ENCODE measurements at regions not wholly inside any gene's neighbourhood (a gene's known extent, or its start where the extent isn't known, plus 50 kb on each side); places are given as distances from the start of the nearest gene placed in this dataset.

GRCh38 chr2:18664421-18664820, 75.1 kb upstream of the NT5C1B start:
- Histone ChIP-seq H3K9ac (ENCODE audit: control insufficient read depth, extremely low read depth, insufficient read depth, low read length) (no peak overlapping the region), H3K4me2 (ENCODE audit: control insufficient read depth, extremely low read depth, insufficient read depth, low read depth, low read length) (no peak overlapping the region), H2AFZ (ENCODE audit: control insufficient read depth, low read length) (no peak overlapping the region), H3K4me1 (ENCODE audit: control insufficient read depth, extremely low read depth, insufficient read depth, low read length) (peaks cover 5% of the 10 kb centered on the region), H3K9me1 (ENCODE audit: control insufficient read depth, extremely low read depth, insufficient read depth, low read length) (no peaks in the 10 kb centered on the region), H3K27ac (ENCODE audit: control insufficient read depth, insufficient read depth, low read length) (no peak overlapping the region), H3K36me3 (ENCODE audit: control insufficient read depth in 2 of 2, extremely low read depth in 1 of 2, insufficient read depth in 2 of 2, low read length in 2 of 2) (no peaks in the 10 kb centered on the region), H4K20me1 (ENCODE audit: control insufficient read depth, extremely low read depth, insufficient read depth, low read length) (no peaks in the 10 kb centered on the region), H3K4me3 (ENCODE audit: control insufficient read depth in 2 of 3, extremely low read depth in 1 of 3, insufficient read depth in 2 of 3, low read depth in 1 of 3, low read length in 3 of 3) (no peak overlapping the region), H3K9me3 (ENCODE audit: control insufficient read depth, low read depth, low read length) (no peaks in the 10 kb centered on the region), H3K27me3 (ENCODE audit: control insufficient read depth, extremely low read depth, insufficient read depth, low read length) (no peaks in the 10 kb centered on the region), H3K79me2 (ENCODE audit: control insufficient read depth, insufficient read depth, low read length) (no peaks in the 10 kb centered on the region)
- DNase-seq (ENCODE audit: low read depth, low spot score): no peak
- dilution Hi-C loops (cut with MboI; ENCODE audit: extremely low pct_ligation_motif_present, low sequenced_read_pairs): no loop called here
- FAIRE-seq: peak; percentile 55
- TF ChIP-seq CTCF (optimal IDR thresholded peaks at IDR 0.05 in 1 of 3, IDR thresholded peaks at IDR 0.05 in 1 of 3, conservative IDR thresholded peaks at IDR 0.05 in 1 of 3; ENCODE audit: extremely low read depth in 1 of 3, insufficient read depth in 2 of 3, low read length in 3 of 3) (no peak), EZH2 (IDR thresholded peaks at IDR 0.05; ENCODE audit: low read length) (no peak)

GRCh38 chr2:18663861-18664260, 74.5 kb upstream of the NT5C1B start:
- H3K4me1 ChIP-seq (ENCODE audit: control insufficient read depth, extremely low read depth, insufficient read depth, low read length): peaks cover 5% of the 10 kb centered on the region
- H4K20me1 ChIP-seq (ENCODE audit: control insufficient read depth, extremely low read depth, insufficient read depth, low read length): no peaks in the 10 kb centered on the region
- H3K79me2 ChIP-seq (ENCODE audit: control insufficient read depth, insufficient read depth, low read length): no peaks in the 10 kb centered on the region
- peak; percentile 64 for FAIRE-seq
- H3K27ac ChIP-seq (ENCODE audit: control insufficient read depth, insufficient read depth, low read length): no peak overlapping the region
- dilution Hi-C loops (cut with MboI; ENCODE audit: extremely low pct_ligation_motif_present, low sequenced_read_pairs): no loop called here
- TF ChIP-seq EZH2 (IDR thresholded peaks at IDR 0.05; ENCODE audit: low read length): no peak
- no peak for TF ChIP-seq CTCF (optimal IDR thresholded peaks at IDR 0.05 in 1 of 3, IDR thresholded peaks at IDR 0.05 in 1 of 3, conservative IDR thresholded peaks at IDR 0.05 in 1 of 3; ENCODE audit: extremely low read depth in 1 of 3, insufficient read depth in 2 of 3, low read length in 3 of 3)
- H3K4me2 ChIP-seq (ENCODE audit: control insufficient read depth, extremely low read depth, insufficient read depth, low read depth, low read length): no peak overlapping the region
- no peaks in the 10 kb centered on the region for H3K36me3 ChIP-seq (ENCODE audit: control insufficient read depth in 2 of 2, extremely low read depth in 1 of 2, insufficient read depth in 2 of 2, low read length in 2 of 2)
- no peak overlapping the region for H2AFZ ChIP-seq (ENCODE audit: control insufficient read depth, low read length)
- no peak overlapping the region for H3K4me3 ChIP-seq (ENCODE audit: control insufficient read depth in 2 of 3, extremely low read depth in 1 of 3, insufficient read depth in 2 of 3, low read depth in 1 of 3, low read length in 3 of 3)
- H3K9me3 ChIP-seq (ENCODE audit: control insufficient read depth, low read depth, low read length): no peaks in the 10 kb centered on the region
- no peaks in the 10 kb centered on the region for H3K9me1 ChIP-seq (ENCODE audit: control insufficient read depth, extremely low read depth, insufficient read depth, low read length)
- no peak overlapping the region for H3K9ac ChIP-seq (ENCODE audit: control insufficient read depth, extremely low read depth, insufficient read depth, low read length)
- no peaks in the 10 kb centered on the region for H3K27me3 ChIP-seq (ENCODE audit: control insufficient read depth, extremely low read depth, insufficient read depth, low read length)
- no peak for DNase-seq (ENCODE audit: low read depth, low spot score)

Measured in keratinocyte (primary cell).